GM12878 (cell line): ENCODE measurements at regions not wholly inside any gene's neighbourhood (a gene's known extent, or its start where the extent isn't known, plus 50 kb on each side); places are given as distances from the start of the nearest gene placed in this dataset.

Source experiments
- ATAC-seq: fragments of 200-7000 bp; cut with Tn5 transposase; 3 replicates; pipeline ENCODE4 v1.9.1; 2020; ENCODE audit warnings: mild to moderate bottlenecking, moderate library complexity
- BruUV-seq: library from RNA; stranded (reverse); fragments of 400-500 nt; replicated peaks from 2 replicates; lab custom pipeline; 2021; lab: Mats Ljungman, UMichigan
- CTCF ChIA-PET: fragments of 300-600 bp; sonication (Branson Sonifier 250); formaldehyde crosslinking; extraction: SDS; loops from one replicate; lab custom pipeline; 2021; ENCODE audit warnings: inconsistent platforms; lab: Yijun Ruan, JAX
- POLR2A ChIA-PET: fragments of 350-600 bp; formaldehyde crosslinking; extraction: SDS; loops from one replicate; lab custom pipeline; 2021; ENCODE audit warnings: inconsistent platforms; lab: Charles Lee
- RAD21 ChIA-PET: fragments of 300-600 bp; sonication (Branson Sonifier 250); formaldehyde crosslinking; loops from one replicate; lab custom pipeline; 2023; ENCODE audit warnings: antibody characterized with exemption; ENCODE audit not compliant: unreplicated experiment; lab: Charles Lee
- SMC1A ChIA-PET: fragments of 300-600 bp; sonication (Branson Sonifier 250); formaldehyde crosslinking; loops from one replicate; lab custom pipeline; 2023; ENCODE audit not compliant: unreplicated experiment, uncharacterized antibody; lab: Charles Lee
- DNase-seq: peaks from one replicate; pipeline ENCODE4 v3.0.0-alpha.2; 2011; ENCODE audit warnings: low read depth, low spot score
- FAIRE-seq: peaks from 3 replicates; lab custom pipeline; 2011; peaks lifted over from hg19 to GRCh38; lab: Jason Lieb, UNC
- H2AFZ ChIP-seq: 2 replicates; pipeline ENCODE4 v1.6.0; 2011; ENCODE audit warnings: low read depth, low read length, control low read depth; ENCODE audit not compliant: control insufficient read depth
- H3K27ac ChIP-seq: 2 replicates; pipeline ENCODE4 v1.5.1; 2011; ENCODE audit warnings: control low read depth; ENCODE audit not compliant: control insufficient read depth, insufficient read depth
- H3K27me3 ChIP-seq, 2 experiments: replicated peaks in 1 of 2; 2 replicates each; pipeline versions ENCODE4 v1.6.0 to v1.6.1; 2011; ENCODE audit warnings: low read length in 1 of 2; ENCODE audit not compliant: control insufficient read depth in 2 of 2, insufficient read depth in 2 of 2
- H3K36me3 ChIP-seq, 2 experiments: 2 replicates each; pipeline ENCODE4 v1.5.1; 2011; ENCODE audit warnings: low read length in 1 of 2; ENCODE audit not compliant: control insufficient read depth in 2 of 2, insufficient read depth in 2 of 2
- H3K4me1 ChIP-seq: 2 replicates; pipeline ENCODE4 v1.6.1; 2011; ENCODE audit warnings: mild to moderate bottlenecking, low read length, moderate library complexity, mixed read lengths; ENCODE audit not compliant: control insufficient read depth, insufficient read depth
- H3K4me2 ChIP-seq: 2 replicates; pipeline ENCODE4 v1.6.0; 2011; ENCODE audit warnings: control low read depth; ENCODE audit not compliant: control insufficient read depth, insufficient read depth
- H3K4me3 ChIP-seq: fragments of 200-600 bp; sonication (generic); 2 replicates; pipeline ENCODE4 v1.5.1; 2016
- H3K79me2 ChIP-seq: 2 replicates; pipeline ENCODE4 v1.6.0; 2011; ENCODE audit warnings: low read length; ENCODE audit not compliant: control insufficient read depth, insufficient read depth
- H3K9ac ChIP-seq: 2 replicates; pipeline ENCODE4 v1.8.0; 2011; ENCODE audit warnings: low read length, control low read depth, mixed read lengths; ENCODE audit not compliant: control insufficient read depth, insufficient read depth
- H3K9me3 ChIP-seq: replicated peaks from 3 replicates; pipeline ENCODE4 v1.5.1; 2011; ENCODE audit warnings: mild to moderate bottlenecking, low read length; ENCODE audit not compliant: control insufficient read depth, insufficient read depth
- H4K20me1 ChIP-seq: 2 replicates; pipeline ENCODE4 v1.6.0; 2011; ENCODE audit not compliant: control insufficient read depth, insufficient read depth
- NFYB ChIP-seq: IDR thresholded peaks from 2 replicates; pipeline ENCODE4 v1.6.1; 2011; ENCODE audit warnings: low read depth, mild to moderate bottlenecking, low read length, improper control_type of control experiment, moderate library complexity; ENCODE audit not compliant: insufficient read depth
- PML ChIP-seq: IDR thresholded peaks from 2 replicates; pipeline ENCODE4 v1.6.1; 2012; ENCODE audit warnings: low read length, inconsistent platforms
- SP1 ChIP-seq: IDR thresholded peaks from one replicate; pipeline ENCODE4 v1.6.1; 2011; ENCODE audit warnings: low read depth, low read length
- USF1 ChIP-seq: IDR thresholded peaks from 2 replicates; pipeline ENCODE4 v1.6.1; 2011; ENCODE audit warnings: borderline replicate concordance, low read depth, mild to moderate bottlenecking, moderate library complexity, mixed read lengths, low read length; ENCODE audit not compliant: insufficient read depth; ENCODE audit errors: extremely low read length
- WGBS: methylation state at CpG from one replicate; pipeline ENCODE4 v1.1.6; 2016; ENCODE audit warnings: low lambda C conversion rate; ENCODE audit not compliant: insufficient replicate concordance, insufficient coverage; ENCODE audit errors: missing lambda C conversion rate; 5-methylcytosine and 5-hydroxymethylcytosine counted together
- in situ Hi-C: fragments of 300-500 bp; cut with MboI; formaldehyde crosslinking; loops from 9 replicates; pipeline ENCODE4 v1.14.3; 2018; ENCODE audit warnings: mixed read lengths
- intact Hi-C: fragments of 100-400 bp; cut with micrococcal nuclease; formaldehyde crosslinking; loops from one replicate; pipeline ENCODE4 v1.14.2; 2022; ENCODE audit not compliant: unreplicated experiment

DNA sequence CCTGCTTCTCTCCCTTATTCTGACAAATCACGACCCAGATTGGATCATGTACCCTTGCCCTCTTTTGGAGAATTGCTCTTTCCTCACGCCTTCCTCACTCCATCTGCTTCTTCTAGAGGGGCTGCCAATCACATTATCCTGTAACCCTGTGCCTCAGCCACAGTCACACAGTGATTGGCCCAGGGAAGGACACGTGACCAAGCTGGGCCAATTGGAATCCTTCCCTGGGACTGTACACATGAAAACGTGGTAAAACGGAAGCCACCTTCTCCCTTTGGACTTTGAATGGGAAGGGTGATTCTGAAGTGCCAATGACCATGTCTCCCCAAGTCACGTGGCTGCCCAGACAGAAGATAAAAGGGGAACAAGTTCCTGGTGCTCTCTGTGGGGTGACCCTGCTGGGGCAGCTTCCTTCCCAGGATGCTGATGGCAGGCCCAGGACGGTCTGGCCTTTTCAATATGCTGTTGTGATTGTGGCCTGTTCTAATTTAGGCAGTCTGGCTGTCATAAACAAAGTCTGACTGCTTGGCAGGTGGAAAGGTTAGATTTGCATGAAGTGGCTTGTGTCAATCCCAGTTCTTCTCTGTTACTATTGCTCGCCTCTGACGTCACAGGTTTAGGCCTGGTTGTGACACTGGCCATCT is 92.9 kb downstream of the UBIAD1 start:
- RAD21 ChIA-PET: no interaction called here
- 20% methylated on average over 9 of the region's 9 CpGs for WGBS
- intact Hi-C loops: loop anchor here (2.0 kb wide), 1 partner anchor 125 kb away; no protein-coding TSS in a partner anchor

DNA sequence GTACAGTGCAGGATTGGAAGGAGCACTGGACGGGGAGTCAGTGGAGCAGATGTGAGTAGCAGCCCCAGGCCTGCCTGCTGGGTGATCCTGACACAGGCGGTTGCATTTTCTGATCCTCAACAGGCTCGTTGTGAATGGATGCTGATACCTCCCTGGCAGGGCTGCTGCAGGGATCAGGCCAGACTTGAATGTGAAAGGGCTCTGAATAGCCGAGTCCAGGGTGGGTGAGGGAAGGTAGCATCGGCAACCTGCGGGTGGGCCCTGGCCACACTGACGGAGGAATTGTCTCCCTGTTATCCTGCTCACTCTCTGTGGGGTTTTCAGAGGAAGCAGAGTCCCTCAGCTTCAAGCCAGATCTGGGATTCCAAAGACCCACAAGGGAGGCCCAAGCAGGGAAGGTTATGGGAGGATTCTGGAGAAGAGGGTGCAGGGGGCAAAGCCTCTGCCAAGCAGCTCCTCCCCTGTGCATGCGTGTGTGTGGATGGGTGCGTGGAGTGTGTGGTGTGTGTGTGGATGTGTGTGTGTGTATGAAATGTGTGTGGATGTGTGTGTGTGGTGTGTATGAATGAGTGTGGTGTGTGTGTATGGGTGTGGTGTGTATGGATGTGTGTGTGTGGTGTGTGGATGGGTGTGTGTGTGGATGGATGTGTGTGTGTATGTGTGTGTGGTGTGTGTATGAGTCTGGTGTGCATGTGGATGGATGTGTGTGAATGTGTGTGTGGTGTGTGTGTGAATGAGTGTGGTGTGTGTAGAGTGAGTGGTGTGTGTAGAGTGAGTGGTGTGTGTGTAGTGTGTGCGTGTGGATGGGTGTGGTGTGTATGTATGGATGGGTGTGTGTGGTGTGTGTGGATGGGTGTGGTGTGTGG is 100.3 kb downstream of the UBIAD1 start:
- Histone ChIP-seq H2AFZ (no peak overlapping the region), H3K27ac (no peak overlapping the region), H3K9ac (no peak overlapping the region), H3K27me3 (no peaks in the 10 kb centered on the region), H3K4me3 (no peak overlapping the region), H3K4me1 (no peaks in the 10 kb centered on the region; the same call in 1 of the 2 replicates), H3K9me3 (no peaks in the 10 kb centered on the region; the same call in 2 of the 3 replicates), H3K79me2 (no peaks in the 10 kb centered on the region), H4K20me1 (no peaks in the 10 kb centered on the region), H3K36me3 (no peaks in the 10 kb centered on the region), H3K4me2 (no peak overlapping the region)
- no peak for TF ChIP-seq SP1
- FAIRE-seq (no peak), DNase-seq (no peak), ATAC-seq (no peak)
- ChIA-PET RAD21 (no interaction called here), POLR2A (no interaction called here), SMC1A (no interaction called here), CTCF (interaction anchor here (1.0 to 1.6 kb wide), 2 partner anchors 9 to 335 kb away, joined by 3 to 4 read pairs; no protein-coding TSS in a partner anchor)
- no TSS peak for BruUV-seq
- intact Hi-C loops (no loop called here), in situ Hi-C loops (no loop called here)
- 61% methylated on average over 10 of the region's 10 CpGs for WGBS

More for the DNA sequence above, 92.9 kb downstream of the UBIAD1 start:
- TF ChIP-seq NFYB: peak; percentile 77
- TF ChIP-seq USF1: peak; percentile 50
- no peak for TF ChIP-seq PML
- H3K27me3 ChIP-seq: no peaks in the 10 kb centered on the region
- no peaks in the 10 kb centered on the region; the same call in 2 of the 3 replicates for H3K9me3 ChIP-seq
- ATAC-seq (no peak), DNase-seq (no peak), FAIRE-seq (no peak)
- no peak overlapping the region for H3K27ac ChIP-seq
- no peaks in the 10 kb centered on the region for H3K79me2 ChIP-seq
- H2AFZ ChIP-seq: no peak overlapping the region
- no peaks in the 10 kb centered on the region for H3K36me3 ChIP-seq
- no peaks in the 10 kb centered on the region for H4K20me1 ChIP-seq
- SMC1A ChIA-PET: no interaction called here
- in situ Hi-C loops: no loop called here
- no peak overlapping the region for H3K9ac ChIP-seq
- no peaks in the 10 kb centered on the region for H3K4me1 ChIP-seq
- BruUV-seq: no TSS peak
- H3K4me3 ChIP-seq: no peak overlapping the region
- H3K4me2 ChIP-seq: no peak overlapping the region
- CTCF ChIA-PET: no interaction called here
- POLR2A ChIA-PET: no interaction called here
